GM12865 (cell line): ENCODE measurements at regions not wholly inside any gene's neighbourhood (a gene's known extent, or its start where the extent isn't known, plus 50 kb on each side); places are given as distances from the start of the nearest gene placed in this dataset.
"Not testable (repeated sequence)": the region's sequence is repeated elsewhere in the genome, so short reads cannot be mapped to it uniquely, and the experiment has no call there.

Source experiments
- DNase-seq: peaks from one replicate; pipeline ENCODE4 v3.0.0; 2010; ENCODE audit warnings: low read depth
- H3K4me3 ChIP-seq: 2 replicates; pipeline ENCODE4 v1.5.1; 2011; ENCODE audit warnings: mild to moderate bottlenecking, low read depth, low read length, control low read depth
- CTCF ChIP-seq: IDR thresholded peaks from 2 replicates; pipeline ENCODE4 v1.5.1; 2011; ENCODE audit warnings: low read length, control low read depth, low read depth, inconsistent platforms; ENCODE audit not compliant: insufficient read depth; ENCODE audit errors: missing control alignments

- H3K4me3 ChIP-seq: no peak overlapping the region
- no peak for DNase-seq
- TF ChIP-seq CTCF: no peak
These were observed 209.4 kb upstream of the ATP6AP2 start for GRCh38 chrX:40371376-40371775.

- H3K4me3 ChIP-seq: no peak overlapping the region
- DNase-seq: no peak
- TF ChIP-seq CTCF: no peak
These were observed 212.1 kb upstream of the ATP6AP2 start for GRCh38 chrX:40368611-40369061.

- no peak overlapping the region for H3K4me3 ChIP-seq
- no peak for DNase-seq
- no peak for TF ChIP-seq CTCF
These were observed 214.1 kb upstream of the ATP6AP2 start for GRCh38 chrX:40366661-40367060.

- not testable (repeated sequence) for DNase-seq, H3K4me3 ChIP-seq
These were observed 218.5 kb upstream of the ATP6AP2 start for GRCh38 chrX:40362291-40362690.

GRCh38 chrX:40360557-40360956, 220.2 kb upstream of the ATP6AP2 start:
- H3K4me3 ChIP-seq: no peak overlapping the region
- TF ChIP-seq CTCF: no peak
- DNase-seq: no peak

GRCh38 chrX:40359593-40359992, 221.2 kb upstream of the ATP6AP2 start:
- DNase-seq: no peak
- no peak for TF ChIP-seq CTCF

GRCh38 chrX:40358994-40359393, 221.8 kb upstream of the ATP6AP2 start:
- no peak overlapping the region for H3K4me3 ChIP-seq
- TF ChIP-seq CTCF: no peak
- DNase-seq: no peak

More at GRCh38 chrX:40359593-40359992, 221.2 kb upstream of the ATP6AP2 start:
- no peak overlapping the region for H3K4me3 ChIP-seq
